Astrocyte of the spinal cord (primary cell): ENCODE measurements at regions not wholly inside any gene's neighbourhood (a gene's known extent, or its start where the extent isn't known, plus 50 kb on each side); places are given as distances from the start of the nearest gene placed in this dataset.

ENCODE experiments used
- DNase-seq: peaks from one replicate; pipeline ENCODE4 v3.0.0; 2011; ENCODE audit warnings: low read depth, low spot score
- H3K4me3 ChIP-seq: 2 replicates; pipeline ENCODE4 v1.5.1; 2011; ENCODE audit warnings: low read depth, mild to moderate bottlenecking, low read length, moderate library complexity
- in situ Hi-C: cut with HindIII; loops from 2 replicates; pipeline ENCODE4 v1.10.0; 2017; ENCODE audit warnings: low sequenced_read_pairs
- TF ChIP-seq, protein P1 (sequence below): IDR thresholded peaks from 2 replicates; pipeline ENCODE4 v1.5.1; 2012; ENCODE audit warnings: low read depth, mild to moderate bottlenecking, low read length, inconsistent platforms

DNA sequence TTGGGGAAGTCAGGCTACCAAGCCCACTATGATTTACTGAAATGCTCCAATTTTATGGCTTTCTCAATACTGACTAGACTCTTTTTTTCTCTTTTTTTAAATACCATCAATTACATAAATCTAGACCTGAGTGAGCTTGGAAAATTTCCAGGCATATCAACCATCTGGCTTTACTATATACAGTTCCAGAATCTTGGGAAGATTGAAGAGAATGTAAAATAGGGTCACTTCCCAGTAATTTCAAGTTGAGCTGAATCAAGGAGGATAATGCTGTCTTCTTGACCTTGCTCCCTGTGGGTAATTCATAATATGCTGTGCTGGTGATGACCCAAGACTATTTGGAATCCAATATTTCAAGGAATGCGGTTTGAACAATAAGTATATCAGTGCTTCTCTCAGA lies 108.1 kb downstream of the MAP3K21 start:
- no peak overlapping the region for H3K4me3 ChIP-seq
- TF ChIP-seq, protein P1, sequence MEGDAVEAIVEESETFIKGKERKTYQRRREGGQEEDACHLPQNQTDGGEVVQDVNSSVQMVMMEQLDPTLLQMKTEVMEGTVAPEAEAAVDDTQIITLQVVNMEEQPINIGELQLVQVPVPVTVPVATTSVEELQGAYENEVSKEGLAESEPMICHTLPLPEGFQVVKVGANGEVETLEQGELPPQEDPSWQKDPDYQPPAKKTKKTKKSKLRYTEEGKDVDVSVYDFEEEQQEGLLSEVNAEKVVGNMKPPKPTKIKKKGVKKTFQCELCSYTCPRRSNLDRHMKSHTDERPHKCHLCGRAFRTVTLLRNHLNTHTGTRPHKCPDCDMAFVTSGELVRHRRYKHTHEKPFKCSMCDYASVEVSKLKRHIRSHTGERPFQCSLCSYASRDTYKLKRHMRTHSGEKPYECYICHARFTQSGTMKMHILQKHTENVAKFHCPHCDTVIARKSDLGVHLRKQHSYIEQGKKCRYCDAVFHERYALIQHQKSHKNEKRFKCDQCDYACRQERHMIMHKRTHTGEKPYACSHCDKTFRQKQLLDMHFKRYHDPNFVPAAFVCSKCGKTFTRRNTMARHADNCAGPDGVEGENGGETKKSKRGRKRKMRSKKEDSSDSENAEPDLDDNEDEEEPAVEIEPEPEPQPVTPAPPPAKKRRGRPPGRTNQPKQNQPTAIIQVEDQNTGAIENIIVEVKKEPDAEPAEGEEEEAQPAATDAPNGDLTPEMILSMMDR: no peak
- in situ Hi-C loops: no loop called here
- DNase-seq: no peak

- TF ChIP-seq, protein P1: no peak
- no peak overlapping the region for H3K4me3 ChIP-seq
- DNase-seq: peak; percentile 53
- in situ Hi-C loops: no loop called here
These were observed 112.2 kb downstream of the MAP3K21 start for GRCh38 chr1:233439721-233440120.

DNA sequence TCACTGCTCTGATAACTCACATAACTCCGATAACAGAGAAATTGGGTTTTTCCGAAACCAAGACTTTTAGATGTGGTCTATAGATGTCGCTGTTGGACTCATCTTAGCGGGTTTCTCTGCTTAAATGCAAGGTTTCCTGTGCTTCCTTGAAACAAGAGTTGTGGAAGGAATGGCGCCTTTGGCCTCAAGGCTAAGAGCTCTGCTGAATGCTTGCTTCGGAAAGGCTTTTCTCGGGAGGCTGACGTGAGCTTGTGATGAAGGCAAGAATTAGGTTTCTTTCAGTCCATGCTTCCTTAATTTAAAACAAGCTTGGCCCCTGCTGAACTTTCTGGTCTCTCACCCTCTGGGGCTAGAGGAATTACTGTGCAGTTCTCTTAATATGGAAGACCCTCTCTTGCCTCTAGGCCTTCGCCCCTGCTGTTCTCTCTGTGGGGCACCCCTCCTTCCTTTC lies 113.5 kb downstream of the MAP3K21 start:
- in situ Hi-C loops: no loop called here
- no peak overlapping the region for H3K4me3 ChIP-seq
- peak; percentile 70 for DNase-seq
- TF ChIP-seq, protein P1: peak; percentile 66

GRCh38 chr1:233442026-233442780 lies 114.7 kb downstream of the MAP3K21 start:
- peak; percentile 5 for DNase-seq
- in situ Hi-C loops: no loop called here
- H3K4me3 ChIP-seq: no peak overlapping the region
- TF ChIP-seq, protein P1: no peak

DNA sequence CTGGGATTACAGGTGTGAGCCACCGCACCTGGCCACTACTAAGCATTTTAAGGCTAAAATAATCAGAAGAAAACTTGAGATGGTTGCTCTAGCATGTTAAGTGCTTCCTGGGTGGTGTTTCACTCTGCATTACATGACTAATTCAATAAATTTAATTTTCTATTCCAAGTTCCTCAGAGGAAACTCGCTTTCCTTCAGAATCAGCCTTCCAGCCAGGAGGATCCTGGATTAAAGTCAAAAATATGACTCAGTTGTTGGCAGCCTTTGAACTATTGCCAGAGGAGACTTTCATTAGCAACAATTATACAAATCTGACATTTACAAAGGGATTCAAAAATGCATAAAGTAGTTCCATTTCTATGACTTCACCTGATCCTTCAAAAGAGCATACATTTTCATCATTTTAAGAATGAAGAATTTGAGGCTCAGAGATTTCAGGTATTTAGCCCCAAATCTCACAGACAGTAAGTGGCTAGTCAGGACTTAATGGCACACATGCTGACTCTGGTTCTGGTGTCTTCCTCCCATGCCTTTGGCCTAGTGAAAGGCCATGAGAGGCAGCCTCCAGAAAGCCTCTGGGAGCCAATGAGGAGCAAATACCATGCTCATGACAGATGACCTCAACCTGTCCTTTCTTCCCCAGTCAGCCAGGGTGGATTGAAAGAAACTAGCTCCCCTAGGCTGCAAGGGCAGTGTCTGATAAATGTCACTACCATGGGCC lies 115.7 kb downstream of the MAP3K21 start:
- DNase-seq: peak; percentile 59
- TF ChIP-seq, protein P1: no peak
- H3K4me3 ChIP-seq: no peak overlapping the region
- in situ Hi-C loops: no loop called here

- TF ChIP-seq, protein P1: no peak
- no peak for DNase-seq
- in situ Hi-C loops: no loop called here
- no peak overlapping the region for H3K4me3 ChIP-seq
These were observed 117.0 kb downstream of the MAP3K21 start for GRCh38 chr1:233444484-233444883.
